NCI-H226 (cell line): ENCODE measurements at regions not wholly inside any gene's neighbourhood (a gene's known extent, or its start where the extent isn't known, plus 50 kb on each side); places are given as distances from the start of the nearest gene placed in this dataset.
"Not testable (repeated sequence)": the region's sequence is repeated elsewhere in the genome, so short reads cannot be mapped to it uniquely, and the experiment has no call there.

Source experiments
- DNase-seq: peaks from one replicate; pipeline ENCODE4 v3.0.0-alpha.2; 2015

- no peak for DNase-seq
Observed at GRCh38 chr6:147990159-147990558, 352.5 kb upstream of the SASH1 start.

- no peak for DNase-seq
Observed at GRCh38 chr6:147991961-147992360, 350.7 kb upstream of the SASH1 start.

GRCh38 chr6:147999001-147999540, 343.6 kb upstream of the SASH1 start:
- DNase-seq = no peak

- DNase-seq = no peak
Observed at GRCh38 chr6:148001844-148002642, 340.6 kb upstream of the SASH1 start.

GRCh38 chr6:148004651-148005050, 338.0 kb upstream of the SASH1 start:
- no peak for DNase-seq

- DNase-seq = no peak
Observed at GRCh38 chr6:148005806-148006205, 336.8 kb upstream of the SASH1 start.

GRCh38 chr6:148010516-148010915, 332.1 kb upstream of the SASH1 start:
- DNase-seq = not testable (repeated sequence)

GRCh38 chr6:148016013-148016412, 326.6 kb upstream of the SASH1 start:
- no peak for DNase-seq

GRCh38 chr6:148021165-148021564, 321.5 kb upstream of the SASH1 start:
- DNase-seq = no peak

GRCh38 chr6:148021699-148022098, 320.9 kb upstream of the SASH1 start:
- no peak for DNase-seq

GRCh38 chr6:148022279-148022678, 320.4 kb upstream of the SASH1 start:
- not testable (repeated sequence) for DNase-seq

- DNase-seq = no peak
Observed at GRCh38 chr6:148027201-148027600, 315.4 kb upstream of the SASH1 start.

- no peak for DNase-seq
Observed at GRCh38 chr6:148035806-148036390, 306.7 kb upstream of the SASH1 start.

- no peak for DNase-seq
Observed at GRCh38 chr6:148037496-148037895, 305.1 kb upstream of the SASH1 start.

GRCh38 chr6:148041546-148041945, 301.1 kb upstream of the SASH1 start:
- DNase-seq = no peak

- DNase-seq = no peak
Observed at GRCh38 chr6:148042536-148042935, 300.1 kb upstream of the SASH1 start.

- no peak for DNase-seq
Observed at GRCh38 chr6:148044261-148044751, 298.3 kb upstream of the SASH1 start.

GRCh38 chr6:148044921-148045320, 297.7 kb upstream of the SASH1 start:
- no peak for DNase-seq

GRCh38 chr6:148053209-148053608, 289.4 kb upstream of the SASH1 start:
- no peak for DNase-seq

GRCh38 chr6:148053796-148054195, 288.8 kb upstream of the SASH1 start:
- no peak for DNase-seq

- DNase-seq = no peak
Observed at GRCh38 chr6:148054219-148054618, 288.4 kb upstream of the SASH1 start.

GRCh38 chr6:148055419-148055818, 287.2 kb upstream of the SASH1 start:
- no peak for DNase-seq

GRCh38 chr6:148059869-148060268, 282.8 kb upstream of the SASH1 start:
- no peak for DNase-seq
